B cell (primary cell): ENCODE measurements at regions not wholly inside any gene's neighbourhood (a gene's known extent, or its start where the extent isn't known, plus 50 kb on each side); places are given as distances from the start of the nearest gene placed in this dataset.

ENCODE experiments used
- ATAC-seq: fragments of 200-7000 bp; cut with Tn5 transposase; one replicate; pipeline ENCODE4 v1.10.0; 2021; ENCODE audit warnings: low read depth, mild to moderate bottlenecking, moderate number of reproducible peaks, moderate library complexity
- CTCF ChIA-PET: fragments of 350-600 bp; sonication (Branson Sonifier 250); formaldehyde crosslinking; loops from one replicate; lab custom pipeline; 2021; ENCODE audit warnings: antibody characterized with exemption, inconsistent platforms; lab: Charles Lee
- POLR2A ChIA-PET: fragments of 350-600 bp; sonication (Branson Sonifier 250); formaldehyde crosslinking; loops from one replicate; lab custom pipeline; 2021; ENCODE audit warnings: antibody characterized with exemption; lab: Charles Lee
- DNase-seq: peaks from one replicate; pipeline ENCODE4 v3.0.0; 2013
- H2AFZ ChIP-seq: 2 replicates; pipeline ENCODE4 v1.6.1; 2012; ENCODE audit warnings: mild to moderate bottlenecking, low read depth, low read length; ENCODE audit not compliant: insufficient read depth, poor library complexity, severe bottlenecking
- H3K27ac ChIP-seq, 2 donors: 1 replicate in 1 of 2; 2 replicates in 1 of 2; pipeline ENCODE4 v1.5.1; 2012 to 2013; ENCODE audit warnings: low read length in 2 of 2, mild to moderate bottlenecking in 2 of 2, moderate library complexity in 1 of 2
- H3K27me3 ChIP-seq, 4 experiments: fragments of 200-600 bp in 1 of 4; sonication (generic) in 1 of 4; replicated peaks in 1 of 4; 1 replicate in 2 of 4; 2 replicates in 2 of 4; pipeline versions ENCODE4 v1.6.1 to v1.7.0; 2013 to 2016; ENCODE audit warnings: low read length in 3 of 4, mild to moderate bottlenecking in 2 of 4, mixed read lengths in 1 of 4, moderate library complexity in 1 of 4; ENCODE audit not compliant: insufficient read depth in 4 of 4, control insufficient read depth in 3 of 4; ENCODE audit errors: control extremely low read depth in 1 of 4
- H3K36me3 ChIP-seq, 2 experiments: replicated peaks in 1 of 2; 1 replicate in 1 of 2; 2 replicates in 1 of 2; pipeline versions ENCODE4 v1.6.1 to v1.7.1; 2013; ENCODE audit warnings: low read length in 1 of 2; ENCODE audit not compliant: insufficient read depth in 2 of 2, control insufficient read depth in 1 of 2; ENCODE audit errors: control extremely low read depth in 1 of 2, extremely low read depth in 1 of 2
- H3K4me1 ChIP-seq, 2 donors: fragments of 200-600 bp in 1 of 2; sonication (generic) in 1 of 2; 1 replicate in 1 of 2; 2 replicates in 1 of 2; pipeline versions ENCODE4 v1.5.1 to v1.6.1; 2013 to 2017; ENCODE audit warnings: low read length in 2 of 2; ENCODE audit not compliant: control insufficient read depth in 2 of 2, insufficient read depth in 2 of 2
- H3K4me2 ChIP-seq: replicated peaks from 2 replicates; pipeline ENCODE3; 2012; ENCODE audit warnings: mild to moderate bottlenecking, low read depth, low read length; ENCODE audit not compliant: poor library complexity, severe bottlenecking
- H3K4me3 ChIP-seq, 5 experiments: fragments of 200-600 bp in 1 of 5; sonication (generic) in 1 of 5; 1 replicate in 3 of 5; 2 replicates in 2 of 5; pipeline versions ENCODE4 v1.5.1 to v1.7.0; 2011 to 2016; ENCODE audit warnings: low read length in 4 of 5, mild to moderate bottlenecking in 4 of 5, low read depth in 2 of 5, control low read depth in 1 of 5, moderate library complexity in 1 of 5; ENCODE audit not compliant: insufficient read depth in 1 of 5; ENCODE audit errors: control extremely low read depth in 1 of 5, extremely low read depth in 1 of 5
- H3K79me2 ChIP-seq: fragments of 200-600 bp; sonication (generic); one replicate; pipeline ENCODE4 v1.6.0; 2016; ENCODE audit warnings: low read length; ENCODE audit not compliant: control insufficient read depth, insufficient read depth
- H3K9ac ChIP-seq: fragments of 200-600 bp; sonication (generic); 2 replicates; pipeline ENCODE4 v1.6.1; 2017; ENCODE audit warnings: mild to moderate bottlenecking, low read length, moderate library complexity
- H3K9me3 ChIP-seq, 3 donors: one replicate each; pipeline versions ENCODE4 v1.6.1 to v1.7.1; 2013; ENCODE audit warnings: low read length in 2 of 3; ENCODE audit not compliant: control insufficient read depth in 2 of 3, insufficient read depth in 1 of 3; ENCODE audit errors: control extremely low read depth in 1 of 3
- H4K20me1 ChIP-seq: 2 replicates; pipeline ENCODE4 v1.6.0; 2012; ENCODE audit warnings: mild to moderate bottlenecking, low read length; ENCODE audit not compliant: insufficient read depth, control insufficient read depth, poor library complexity, severe bottlenecking
- H3K27ac Mint-ChIP-seq: one replicate; pipeline ENCODE4 v1.8.0; 2021; ENCODE audit warnings: mixed read lengths
- H3K27me3 Mint-ChIP-seq: one replicate; pipeline ENCODE4 v1.8.0; 2021; ENCODE audit warnings: mixed read lengths
- H3K4me1 Mint-ChIP-seq: one replicate; pipeline ENCODE4 v1.8.0; 2021; ENCODE audit warnings: mixed read lengths
- H3K4me3 Mint-ChIP-seq: one replicate; pipeline ENCODE4 v1.8.0; 2021; ENCODE audit warnings: mixed read lengths
- H3K9me3 Mint-ChIP-seq: one replicate; pipeline ENCODE4 v1.8.0; 2022; ENCODE audit warnings: mixed read lengths; ENCODE audit not compliant: insufficient read depth
- EZH2 ChIP-seq: IDR thresholded peaks from 2 replicates; pipeline ENCODE4 v1.6.1; 2012; ENCODE audit warnings: borderline replicate concordance, low read depth, mild to moderate bottlenecking, moderate library complexity, low read length; ENCODE audit not compliant: insufficient read depth, poor library complexity, severe bottlenecking
- WGBS: methylation state at CpG from one replicate; pipeline ENCODE4 v1.1.5; 2013; ENCODE audit warnings: missing lambda C conversion rate; ENCODE audit not compliant: insufficient coverage; 5-methylcytosine and 5-hydroxymethylcytosine counted together
- intact Hi-C: fragments of 100-400 bp; cut with micrococcal nuclease; formaldehyde crosslinking; loops from one replicate; pipeline ENCODE4 v1.10.0; 2022
- TF ChIP-seq, protein P1 (sequence below): fragments of 200-600 bp; IDR thresholded peaks from one replicate; pipeline ENCODE4 v1.8.0; 2022; ENCODE audit warnings: antibody characterized with exemption, mild to moderate bottlenecking

DNA sequence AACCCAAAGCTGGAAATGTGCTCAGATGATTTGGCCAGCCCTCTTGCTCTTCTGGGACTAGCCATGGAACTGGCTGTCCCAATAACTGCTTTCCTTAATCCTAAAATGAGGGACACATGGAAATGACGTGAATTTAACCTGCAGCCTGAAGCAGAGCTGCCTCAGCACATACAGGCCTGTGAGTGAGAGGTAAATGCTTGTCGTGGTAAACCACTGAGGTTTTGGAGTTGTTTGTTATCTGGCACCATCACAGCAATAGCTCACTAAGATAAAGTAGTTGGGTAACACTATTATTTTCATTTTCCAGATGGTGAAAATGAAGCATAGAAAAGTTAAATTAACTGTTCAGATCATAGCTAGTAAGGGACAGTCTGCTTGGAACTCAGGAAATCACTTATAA lies 333.4 kb upstream of the CHD6 start:
- Mint-ChIP-seq H3K4me1 (no peaks in the 10 kb centered on the region), H3K9me3 (no peaks in the 10 kb centered on the region), H3K27ac (no peak overlapping the region), H3K27me3 (no peaks in the 10 kb centered on the region), H3K4me3 (no peak overlapping the region)
- CTCF ChIA-PET = interaction anchor here (0.6 kb wide), 1 partner anchor 34 kb away, joined by 3 read pairs; no protein-coding TSS in a partner anchor
- no peak overlapping the region for H2AFZ ChIP-seq
- TF ChIP-seq, protein P1, sequence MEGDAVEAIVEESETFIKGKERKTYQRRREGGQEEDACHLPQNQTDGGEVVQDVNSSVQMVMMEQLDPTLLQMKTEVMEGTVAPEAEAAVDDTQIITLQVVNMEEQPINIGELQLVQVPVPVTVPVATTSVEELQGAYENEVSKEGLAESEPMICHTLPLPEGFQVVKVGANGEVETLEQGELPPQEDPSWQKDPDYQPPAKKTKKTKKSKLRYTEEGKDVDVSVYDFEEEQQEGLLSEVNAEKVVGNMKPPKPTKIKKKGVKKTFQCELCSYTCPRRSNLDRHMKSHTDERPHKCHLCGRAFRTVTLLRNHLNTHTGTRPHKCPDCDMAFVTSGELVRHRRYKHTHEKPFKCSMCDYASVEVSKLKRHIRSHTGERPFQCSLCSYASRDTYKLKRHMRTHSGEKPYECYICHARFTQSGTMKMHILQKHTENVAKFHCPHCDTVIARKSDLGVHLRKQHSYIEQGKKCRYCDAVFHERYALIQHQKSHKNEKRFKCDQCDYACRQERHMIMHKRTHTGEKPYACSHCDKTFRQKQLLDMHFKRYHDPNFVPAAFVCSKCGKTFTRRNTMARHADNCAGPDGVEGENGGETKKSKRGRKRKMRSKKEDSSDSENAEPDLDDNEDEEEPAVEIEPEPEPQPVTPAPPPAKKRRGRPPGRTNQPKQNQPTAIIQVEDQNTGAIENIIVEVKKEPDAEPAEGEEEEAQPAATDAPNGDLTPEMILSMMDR = no peak
- no peak for TF ChIP-seq EZH2
- no peaks in the 10 kb centered on the region for H4K20me1 ChIP-seq
- no CpG with 5 or more reads among the region's 2 CpGs for WGBS
- intact Hi-C loops = no loop called here
- H3K79me2 ChIP-seq = no peaks in the 10 kb centered on the region
- DNase-seq = no peak
- H3K36me3 ChIP-seq = no peaks in the 10 kb centered on the region
- POLR2A ChIA-PET = no interaction called here
- no peak overlapping the region for H3K4me3 ChIP-seq
- ATAC-seq = no peak
- no peaks in the 10 kb centered on the region for H3K4me1 ChIP-seq
- peaks cover 0 to 4% (median 0%) of the 10 kb centered on the region in 3 donors for H3K9me3 ChIP-seq
- no peak overlapping the region for H3K9ac ChIP-seq
- H3K27ac ChIP-seq = no peak overlapping the region
- H3K27me3 ChIP-seq = no peaks in the 10 kb centered on the region
- H3K4me2 ChIP-seq = no peak overlapping the region

DNA sequence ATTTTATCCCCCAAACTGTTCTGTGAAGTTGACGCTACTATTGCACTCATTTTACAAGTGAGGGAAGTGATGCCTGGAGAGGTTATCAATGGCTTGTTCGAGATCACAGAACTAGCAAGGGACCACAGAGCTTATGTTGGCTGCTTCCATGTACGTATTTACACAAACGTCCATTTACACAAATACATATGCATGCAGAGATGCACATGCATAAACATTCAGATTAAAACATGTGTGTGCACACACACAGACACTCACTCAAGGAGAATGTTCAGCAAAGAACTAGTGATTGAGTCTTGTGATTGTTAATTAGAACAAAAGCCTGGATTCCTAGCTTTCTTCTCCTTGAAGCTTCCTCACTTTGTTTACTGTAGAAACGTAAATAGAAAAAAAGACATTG lies 321.5 kb upstream of the CHD6 start:
- Histone ChIP-seq H3K9me3 (no peaks in the 10 kb centered on the region), H3K36me3 (no peaks in the 10 kb centered on the region), H3K27me3 (no peaks in the 10 kb centered on the region), H3K27ac (no peak overlapping the region), H3K79me2 (no peaks in the 10 kb centered on the region), H3K9ac (no peak overlapping the region), H3K4me2 (no peak overlapping the region), H3K4me3 (no peak overlapping the region), H2AFZ (no peak overlapping the region), H4K20me1 (no peaks in the 10 kb centered on the region), H3K4me1 (no peaks in the 10 kb centered on the region)
- intact Hi-C loops = no loop called here
- DNase-seq (no peak), ATAC-seq (no peak)
- Mint-ChIP-seq H3K27ac (no peak overlapping the region), H3K27me3 (peaks cover 4% of the 10 kb centered on the region), H3K4me3 (no peak overlapping the region), H3K4me1 (no peaks in the 10 kb centered on the region), H3K9me3 (no peaks in the 10 kb centered on the region)
- POLR2A ChIA-PET = no interaction called here
- CTCF ChIA-PET = interaction anchor here (0.6 kb wide), 1 partner anchor 48 kb away, joined by 3 read pairs; no protein-coding TSS in a partner anchor
- WGBS = 76% methylated on average over 3 of the region's 5 CpGs
- TF ChIP-seq EZH2 = no peak
- TF ChIP-seq, protein P1 = no peak
